KMS-11 (cell line): ENCODE measurements at regions not wholly inside any gene's neighbourhood (a gene's known extent, or its start where the extent isn't known, plus 50 kb on each side); places are given as distances from the start of the nearest gene placed in this dataset.

Source experiments
- H2AFZ ChIP-seq: fragments of 200-600 bp; sonication (generic); 2 replicates; pipeline ENCODE4 v1.6.1; 2016; ENCODE audit warnings: antibody characterized with exemption, mixed run types, low read depth
- H3K27ac ChIP-seq: fragments of 200-600 bp; sonication (generic); 2 replicates; pipeline ENCODE4 v1.6.1; 2016; ENCODE audit warnings: mild to moderate bottlenecking, mixed run types
- H3K27me3 ChIP-seq: fragments of 200-600 bp; sonication (generic); 2 replicates; pipeline ENCODE4 v1.6.1; 2017; ENCODE audit warnings: mild to moderate bottlenecking, low read depth, mixed run types, moderate library complexity; ENCODE audit not compliant: insufficient read depth
- H3K36me3 ChIP-seq: fragments of 200-600 bp; sonication (generic); 2 replicates; pipeline ENCODE4 v1.6.1; 2017; ENCODE audit warnings: mild to moderate bottlenecking, mixed run types; ENCODE audit not compliant: insufficient read depth
- H3K4me1 ChIP-seq: fragments of 200-600 bp; sonication (generic); 2 replicates; pipeline ENCODE4 v1.6.1; 2016; ENCODE audit warnings: mild to moderate bottlenecking, low read depth, mixed run types; ENCODE audit not compliant: poor library complexity, severe bottlenecking
- H3K4me2 ChIP-seq: fragments of 200-600 bp; sonication (generic); 2 replicates; pipeline ENCODE4 v1.7.0; 2016; ENCODE audit warnings: mild to moderate bottlenecking, mixed run types
- H3K4me3 ChIP-seq: fragments of 200-600 bp; sonication (generic); IDR thresholded peaks from 2 replicates; pipeline ENCODE4 v1.6.1; 2017; ENCODE audit warnings: low read depth, low read length, mixed read lengths; ENCODE audit not compliant: insufficient read depth
- H3K79me2 ChIP-seq: fragments of 200-600 bp; sonication (generic); 2 replicates; pipeline ENCODE4 v1.6.1; 2016; ENCODE audit warnings: low read depth, mixed run types; ENCODE audit not compliant: insufficient read depth
- H3K9ac ChIP-seq: fragments of 200-600 bp; sonication (generic); 2 replicates; pipeline ENCODE4 v1.6.1; 2016; ENCODE audit warnings: mild to moderate bottlenecking, mixed run types
- H4K20me1 ChIP-seq: fragments of 200-600 bp; sonication (generic); 2 replicates; pipeline ENCODE4 v1.6.1; 2016; ENCODE audit warnings: mild to moderate bottlenecking, mixed run types; ENCODE audit not compliant: insufficient read depth
- CTCF ChIP-seq: fragments of 200-600 bp; sonication (generic); conservative IDR thresholded peaks from 2 replicates; pipeline ENCODE4 v1.6.1; 2017; ENCODE audit warnings: low read depth, mild to moderate bottlenecking, antibody characterized with exemption, low read length, moderate library complexity, mixed read lengths

- Histone ChIP-seq H3K79me2 (no peaks in the 10 kb centered on the region), H3K27ac (no peak overlapping the region), H4K20me1 (no peaks in the 10 kb centered on the region), H3K9ac (no peak overlapping the region), H3K4me3 (no peak overlapping the region), H3K4me1 (no peaks in the 10 kb centered on the region), H3K4me2 (no peak overlapping the region), H3K36me3 (no peaks in the 10 kb centered on the region), H2AFZ (no peak overlapping the region), H3K27me3 (no peaks in the 10 kb centered on the region)
- TF ChIP-seq CTCF: no peak
These were observed 164.9 kb upstream of the EEPD1 start for GRCh38 chr7:35988105-35988504.

DNA sequence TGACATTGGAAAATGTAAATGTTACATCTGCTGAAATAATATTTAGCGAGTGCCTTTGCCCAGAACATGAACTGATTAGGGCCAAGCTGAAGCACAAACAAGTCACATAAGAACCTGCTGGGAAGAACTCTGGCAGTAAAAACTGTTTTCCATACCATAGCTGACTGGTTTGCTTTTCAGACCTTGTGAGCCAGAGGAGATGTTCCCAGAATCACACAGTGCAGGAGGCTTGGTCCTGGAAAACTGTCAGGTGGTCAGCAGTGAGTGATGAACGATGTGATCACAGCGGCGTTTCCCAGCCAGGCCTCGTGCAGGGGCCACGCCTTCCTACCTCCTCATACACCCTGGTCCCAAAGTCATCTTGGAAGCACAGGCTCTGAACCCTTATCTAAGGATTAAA is 164.2 kb upstream of the EEPD1 start:
- H2AFZ ChIP-seq: no peak overlapping the region
- no peak overlapping the region for H3K9ac ChIP-seq
- no peak overlapping the region for H3K4me3 ChIP-seq
- TF ChIP-seq CTCF: no peak
- no peak overlapping the region for H3K4me2 ChIP-seq
- H3K27ac ChIP-seq: no peak overlapping the region
- no peaks in the 10 kb centered on the region for H3K4me1 ChIP-seq
- H3K36me3 ChIP-seq: no peaks in the 10 kb centered on the region
- no peaks in the 10 kb centered on the region for H4K20me1 ChIP-seq
- H3K27me3 ChIP-seq: no peaks in the 10 kb centered on the region
- no peaks in the 10 kb centered on the region for H3K79me2 ChIP-seq

DNA sequence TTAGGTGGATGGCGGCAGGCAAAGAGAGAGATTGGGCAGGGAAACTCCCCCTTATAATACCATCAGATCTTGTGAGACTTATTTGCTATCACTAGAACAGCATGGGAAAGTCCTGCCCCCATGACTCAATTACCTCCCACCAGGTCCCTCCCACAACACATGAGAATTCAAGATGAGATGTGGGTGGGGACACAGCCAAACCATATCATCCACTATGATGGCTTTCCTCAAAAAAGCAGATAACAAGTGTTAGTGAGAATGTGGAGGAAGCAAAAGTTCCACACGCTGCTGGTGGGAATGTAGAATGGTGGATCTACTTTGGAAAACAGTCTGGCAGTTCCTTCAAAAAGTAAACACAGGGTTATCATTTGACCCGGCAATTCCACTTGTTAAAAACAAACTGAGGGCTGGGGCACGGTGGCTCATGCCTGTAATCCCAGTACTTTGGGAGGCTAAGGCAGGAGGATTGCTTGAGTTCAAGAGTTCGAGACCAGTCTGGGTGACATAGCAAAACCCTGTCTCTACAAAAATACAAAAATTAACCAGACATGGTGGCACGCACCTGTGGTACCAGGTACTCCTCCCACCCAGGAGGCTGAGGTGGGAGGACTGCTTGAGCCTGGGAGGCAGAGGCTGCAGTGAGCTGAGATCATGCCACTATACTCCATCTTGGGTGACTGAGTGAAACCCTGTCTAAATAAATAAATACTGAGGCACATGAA is 161.4 kb upstream of the EEPD1 start:
- H4K20me1 ChIP-seq: no peaks in the 10 kb centered on the region
- H3K36me3 ChIP-seq: no peaks in the 10 kb centered on the region
- no peak overlapping the region for H3K4me3 ChIP-seq
- no peak overlapping the region for H3K27ac ChIP-seq
- H3K4me2 ChIP-seq: no peak overlapping the region
- TF ChIP-seq CTCF: no peak
- H3K4me1 ChIP-seq: no peaks in the 10 kb centered on the region
- H3K27me3 ChIP-seq: no peaks in the 10 kb centered on the region
- H3K9ac ChIP-seq: no peak overlapping the region
- H3K79me2 ChIP-seq: no peaks in the 10 kb centered on the region
- H2AFZ ChIP-seq: no peak overlapping the region

- Histone ChIP-seq H4K20me1 (no peaks in the 10 kb centered on the region), H3K79me2 (no peaks in the 10 kb centered on the region), H3K27ac (no peak overlapping the region), H3K36me3 (no peaks in the 10 kb centered on the region), H3K9ac (no peak overlapping the region), H3K27me3 (no peaks in the 10 kb centered on the region), H3K4me3 (no peak overlapping the region), H3K4me1 (no peaks in the 10 kb centered on the region), H2AFZ (no peak overlapping the region), H3K4me2 (no peak overlapping the region)
- no peak for TF ChIP-seq CTCF
These were observed 160.6 kb upstream of the EEPD1 start for GRCh38 chr7:35992436-35992835.
